ENCODE measurements at regions not wholly inside any gene's neighbourhood (a gene's known extent, or its start where the extent isn't known, plus 50 kb on each side); places are given as distances from the start of the nearest gene placed in this dataset.

DNA sequence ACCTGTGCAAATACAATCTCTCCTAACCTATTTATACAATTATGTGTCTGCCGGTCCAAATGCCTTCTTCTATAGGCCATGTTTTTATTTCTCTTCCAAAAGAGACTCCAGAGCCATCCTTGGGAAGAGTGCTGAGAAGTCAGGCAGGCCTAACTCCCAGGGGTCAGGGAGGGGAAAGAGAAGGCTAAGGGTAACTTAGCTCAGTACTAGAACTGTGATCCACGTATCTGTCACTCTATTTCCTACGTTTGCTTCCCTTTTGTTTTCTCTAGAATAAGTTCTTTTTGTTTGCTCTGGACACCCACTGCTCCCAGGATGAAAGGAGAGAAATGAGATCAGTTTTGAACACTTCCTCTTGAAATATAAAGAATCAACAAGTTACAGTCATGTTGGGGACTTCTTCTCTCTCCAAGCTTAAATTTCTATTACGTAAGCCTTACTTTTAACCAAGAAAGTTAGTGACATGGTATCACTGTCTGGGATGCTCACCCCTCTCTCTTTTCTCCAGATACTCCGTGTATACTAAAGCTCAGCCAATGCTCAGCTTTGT, 79.2 kb downstream of the DAD1 start:
- 34% methylated on average over 5 of the region's 5 CpGs for WGBS (ENCODE audit: missing lambda C conversion rate)
- no peak for FAIRE-seq
- no peaks in the 10 kb centered on the region for H3K9me3 ChIP-seq
- H3K4me3 ChIP-seq, result no peak overlapping the region
- POLR2A ChIA-PET, result no interaction called here
- ATAC-seq, result no peak
- H3K4me2 ChIP-seq, result no peak overlapping the region
- no peaks in the 10 kb centered on the region for H3K4me1 ChIP-seq
- no peak for DNase-seq (ENCODE audit: low read depth in 1 of 2, low spot score in 1 of 2)
- CTCF ChIA-PET, result interaction anchor here (0.6 to 2.5 kb wide), 6 partner anchors 15 to 61 kb away, joined by 3 to 7 read pairs (median 3); no protein-coding TSS in a partner anchor
- TF ChIP-seq CBX8 (IDR thresholded peaks at IDR 0.05), result no peak
- TF ChIP-seq, protein P1, sequence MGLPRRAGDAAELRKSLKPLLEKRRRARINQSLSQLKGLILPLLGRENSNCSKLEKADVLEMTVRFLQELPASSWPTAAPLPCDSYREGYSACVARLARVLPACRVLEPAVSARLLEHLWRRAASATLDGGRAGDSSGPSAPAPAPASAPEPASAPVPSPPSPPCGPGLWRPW (IDR thresholded peaks at IDR 0.05), result no peak
- no peak for TF ChIP-seq CHD2 (IDR thresholded peaks at IDR 0.05; ENCODE audit: low read length, partially characterized antibody)
- no peak overlapping the region for H3K27ac ChIP-seq

DNA sequence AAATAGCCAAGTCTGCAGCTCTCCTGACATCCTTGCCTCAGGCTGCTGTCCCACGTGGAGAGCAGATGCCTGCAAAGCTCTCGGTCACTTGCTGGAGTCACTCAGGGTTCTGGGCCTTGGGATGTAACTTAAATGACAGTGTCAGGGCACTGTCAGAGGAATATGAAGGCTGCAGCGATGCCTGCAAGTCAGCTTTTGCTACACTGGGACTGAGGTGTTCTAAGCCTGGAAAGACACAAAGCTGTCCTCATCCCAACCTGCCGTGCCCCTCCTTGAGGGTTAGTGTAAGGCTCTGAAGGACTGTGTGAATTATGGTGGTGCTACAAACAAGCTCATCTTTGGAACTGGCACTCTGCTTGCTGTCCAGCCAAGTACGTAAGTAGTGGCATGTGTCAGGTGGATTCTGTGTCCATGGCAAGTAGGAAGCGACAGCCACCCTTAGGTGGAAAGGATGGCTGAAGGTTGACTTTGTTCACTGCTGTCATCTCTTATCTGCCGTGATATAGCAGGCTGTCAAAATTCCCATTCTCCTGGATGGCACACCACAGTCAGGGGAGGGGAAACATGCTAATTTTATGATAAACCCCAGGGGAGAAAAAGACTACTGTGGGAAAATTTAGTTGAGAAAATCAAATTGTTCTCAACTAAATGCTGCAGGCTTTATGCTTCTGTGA, 79.9 kb downstream of the DAD1 start:
- H3K27ac ChIP-seq, result no peak overlapping the region
- CTCF ChIA-PET, result interaction anchor here (0.5 to 2.5 kb wide), 3 partner anchors 15 to 319 kb away, joined by 3 to 7 read pairs (median 3); no protein-coding TSS in a partner anchor
- H3K4me3 ChIP-seq, result no peak overlapping the region
- FAIRE-seq, result no peak
- TF ChIP-seq, protein P2, sequence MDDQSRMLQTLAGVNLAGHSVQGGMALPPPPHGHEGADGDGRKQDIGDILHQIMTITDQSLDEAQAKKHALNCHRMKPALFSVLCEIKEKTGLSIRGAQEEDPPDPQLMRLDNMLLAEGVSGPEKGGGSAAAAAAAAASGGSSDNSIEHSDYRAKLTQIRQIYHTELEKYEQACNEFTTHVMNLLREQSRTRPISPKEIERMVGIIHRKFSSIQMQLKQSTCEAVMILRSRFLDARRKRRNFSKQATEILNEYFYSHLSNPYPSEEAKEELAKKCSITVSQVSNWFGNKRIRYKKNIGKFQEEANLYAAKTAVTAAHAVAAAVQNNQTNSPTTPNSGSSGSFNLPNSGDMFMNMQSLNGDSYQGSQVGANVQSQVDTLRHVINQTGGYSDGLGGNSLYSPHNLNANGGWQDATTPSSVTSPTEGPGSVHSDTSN (IDR thresholded peaks at IDR 0.05), result no peak
- TF ChIP-seq RAD21 (conservative IDR thresholded peaks at IDR 0.05 in 1 of 2, IDR thresholded peaks at IDR 0.05 in 1 of 2), result no peak
- TF ChIP-seq MAFK (IDR thresholded peaks at IDR 0.05; ENCODE audit: partially characterized antibody), result no peak
- no peak for TF ChIP-seq SMC3 (IDR thresholded peaks at IDR 0.05)
- TF ChIP-seq, protein P3, sequence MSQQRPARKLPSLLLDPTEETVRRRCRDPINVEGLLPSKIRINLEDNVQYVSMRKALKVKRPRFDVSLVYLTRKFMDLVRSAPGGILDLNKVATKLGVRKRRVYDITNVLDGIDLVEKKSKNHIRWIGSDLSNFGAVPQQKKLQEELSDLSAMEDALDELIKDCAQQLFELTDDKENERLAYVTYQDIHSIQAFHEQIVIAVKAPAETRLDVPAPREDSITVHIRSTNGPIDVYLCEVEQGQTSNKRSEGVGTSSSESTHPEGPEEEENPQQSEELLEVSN (IDR thresholded peaks at IDR 0.05; ENCODE audit: borderline replicate concordance, low read depth), result no peak
- no peak for TF ChIP-seq PHF8 (IDR thresholded peaks at IDR 0.05; ENCODE audit: borderline replicate concordance, low read depth)
- no peak for TF ChIP-seq MYC (IDR thresholded peaks at IDR 0.05; ENCODE audit: borderline replicate concordance, low read length)
- no peak for TF ChIP-seq CHD4 (IDR thresholded peaks at IDR 0.05; ENCODE audit: borderline replicate concordance)
- TF ChIP-seq FOXS1 (CRISPR knock-in tag; IDR thresholded peaks at IDR 0.05), result no peak
- no peak for TF ChIP-seq CHD2 (IDR thresholded peaks at IDR 0.05; ENCODE audit: low read length, partially characterized antibody)
- TF ChIP-seq GATA3 (IDR thresholded peaks at IDR 0.05; ENCODE audit: borderline replicate concordance), result no peak
- TF ChIP-seq POLR2AphosphoS2 (conservative IDR thresholded peaks at IDR 0.05; ENCODE audit: low read length), result no peak
- TF ChIP-seq EHMT2 (IDR thresholded peaks at IDR 0.05; ENCODE audit: low read depth), result no peak
- TF ChIP-seq EP300 (IDR thresholded peaks at IDR 0.05), result no peak
- TF ChIP-seq NPAS2 (CRISPR knock-in tag; IDR thresholded peaks at IDR 0.05; ENCODE audit: borderline replicate concordance), result no peak
- no peak for TF ChIP-seq HOXB5 (CRISPR knock-in tag; IDR thresholded peaks at IDR 0.05)
- no peaks in the 10 kb centered on the region for H3K9me3 ChIP-seq
- no peak for DNase-seq (ENCODE audit: low read depth in 1 of 2, low spot score in 1 of 2)
- no peak overlapping the region for H3K4me2 ChIP-seq
- WGBS (ENCODE audit: missing lambda C conversion rate), result 65% methylated on average over 7 of the region's 7 CpGs
- H3K4me1 ChIP-seq, result no peaks in the 10 kb centered on the region
- ATAC-seq, result no peak
- POLR2A ChIA-PET, result no interaction called here

GRCh38 chr14:22508662-22509035, 80.4 kb downstream of the DAD1 start:
- FAIRE-seq, result no peak
- H3K4me2 ChIP-seq, result no peak overlapping the region
- no peak overlapping the region for H3K27ac ChIP-seq
- ChIA-PET CTCF (interaction anchor here (0.5 to 2.5 kb wide), 2 partner anchors 35 to 320 kb away, joined by 3 to 7 read pairs; no protein-coding TSS in a partner anchor), POLR2A (no interaction called here)
- no peaks in the 10 kb centered on the region for H3K9me3 ChIP-seq
- H3K4me3 ChIP-seq, result no peak overlapping the region
- WGBS (ENCODE audit: missing lambda C conversion rate), result 80% methylated on average over 4 of the region's 4 CpGs
- DNase-seq (ENCODE audit: low read depth in 1 of 2, low spot score in 1 of 2), result no peak
- H3K4me1 ChIP-seq, result no peaks in the 10 kb centered on the region
- no peak for ATAC-seq
- TF ChIP-seq HEYL (CRISPR knock-in tag; IDR thresholded peaks at IDR 0.05) (no peak), ESRRA (IDR thresholded peaks at IDR 0.05; ENCODE audit: borderline replicate concordance, low read length) (no peak), MAX (IDR thresholded peaks at IDR 0.05) (no peak), BHLHE40 (IDR thresholded peaks at IDR 0.05; ENCODE audit: low read depth, low read length) (no peak), ZSCAN20 (CRISPR knock-in tag; IDR thresholded peaks at IDR 0.05) (no peak), KDM5A (IDR thresholded peaks at IDR 0.05) (no peak), CTCF (IDR thresholded peaks at IDR 0.05) (no peak), BCL3 (IDR thresholded peaks at IDR 0.05) (no peak), GATA3 (IDR thresholded peaks at IDR 0.05; ENCODE audit: borderline replicate concordance) (no peak), ZNF302 (CRISPR knock-in tag; IDR thresholded peaks at IDR 0.05) (no peak), MAZ (IDR thresholded peaks at IDR 0.05; ENCODE audit: borderline replicate concordance, low read depth, low read length) (no peak), EHMT2 (IDR thresholded peaks at IDR 0.05; ENCODE audit: low read depth) (no peak), RAD21 (conservative IDR thresholded peaks at IDR 0.05 in 1 of 2, IDR thresholded peaks at IDR 0.05 in 1 of 2) (no peak)
